H9 (cell line): ENCODE measurements at regions not wholly inside any gene's neighbourhood (a gene's known extent, or its start where the extent isn't known, plus 50 kb on each side); places are given as distances from the start of the nearest gene placed in this dataset.

Source experiments
- DNase-seq: peaks from one replicate; pipeline ENCODE4 v3.0.0-alpha.2; 2017
- H2AFZ ChIP-seq: one replicate; pipeline ENCODE4 v1.6.1; 2013; ENCODE audit warnings: mild to moderate bottlenecking, low read length, control low read depth, moderate library complexity
- H2AK5ac ChIP-seq: 2 replicates; pipeline ENCODE4 v1.6.1; 2013; ENCODE audit warnings: low read length, control low read depth, mixed read lengths; ENCODE audit not compliant: insufficient read length
- H2BK120ac ChIP-seq: one replicate; pipeline ENCODE4 v1.6.1; 2013; ENCODE audit warnings: low read depth, mild to moderate bottlenecking, low read length, control low read depth, inconsistent platforms; ENCODE audit not compliant: poor library complexity, severe bottlenecking
- H2BK12ac ChIP-seq: 2 replicates; pipeline ENCODE4 v1.6.1; 2013; ENCODE audit warnings: low read length, control low read depth, mixed read lengths, low read depth; ENCODE audit not compliant: insufficient read length
- H2BK15ac ChIP-seq: 2 replicates; pipeline ENCODE4 v1.6.1; 2013; ENCODE audit warnings: low read depth, low read length, control low read depth
- H2BK20ac ChIP-seq: one replicate; pipeline ENCODE4 v1.6.1; 2013; ENCODE audit warnings: low read depth, mild to moderate bottlenecking, low read length, control low read depth, inconsistent platforms; ENCODE audit not compliant: poor library complexity, severe bottlenecking
- H2BK5ac ChIP-seq: 2 replicates; pipeline ENCODE4 v1.6.1; 2013; ENCODE audit warnings: low read length, control low read depth, mixed read lengths; ENCODE audit not compliant: insufficient read length
- H3K14ac ChIP-seq: 2 replicates; pipeline ENCODE4 v1.6.1; 2013; ENCODE audit warnings: low read length, control low read depth; ENCODE audit not compliant: insufficient read depth
- H3K18ac ChIP-seq: 2 replicates; pipeline ENCODE4 v1.6.1; 2013; ENCODE audit warnings: low read depth, mild to moderate bottlenecking, mixed read lengths, low read length, control low read depth; ENCODE audit not compliant: insufficient read length
- H3K23ac ChIP-seq: 2 replicates; pipeline ENCODE4 v1.6.1; 2013; ENCODE audit warnings: low read length, control low read depth, mixed read lengths, low read depth; ENCODE audit not compliant: insufficient read length
- H3K23me2 ChIP-seq: 2 replicates; pipeline ENCODE4 v1.6.1; 2013; ENCODE audit warnings: low read depth, mild to moderate bottlenecking, mixed read lengths, low read length, control low read depth; ENCODE audit not compliant: insufficient read length, poor library complexity, severe bottlenecking
- H3K27ac ChIP-seq: 2 replicates; pipeline ENCODE4 v1.5.1; 2013; ENCODE audit warnings: low read length, control low read depth, mixed read lengths, low read depth; ENCODE audit not compliant: insufficient read length
- H3K27me3 ChIP-seq: 2 replicates; pipeline ENCODE4 v1.6.1; 2013; ENCODE audit warnings: low read length, control low read depth, inconsistent platforms; ENCODE audit not compliant: insufficient read depth
- H3K4ac ChIP-seq: 2 replicates; pipeline ENCODE4 v1.6.1; 2013; ENCODE audit warnings: low read depth, mild to moderate bottlenecking, control low read depth, inconsistent platforms, low read length, moderate library complexity
- H3K4me1 ChIP-seq: 2 replicates; pipeline ENCODE4 v1.6.1; 2013; ENCODE audit warnings: low read length, control low read depth, inconsistent platforms; ENCODE audit not compliant: insufficient read depth
- H3K4me2 ChIP-seq: 2 replicates; pipeline ENCODE4 v1.6.1; 2013; ENCODE audit warnings: low read length, control low read depth, mixed read lengths; ENCODE audit not compliant: insufficient read length, insufficient read depth
- H3K56ac ChIP-seq: 2 replicates; pipeline ENCODE4 v1.6.1; 2013; ENCODE audit warnings: low read depth, mild to moderate bottlenecking, mixed read lengths, low read length, control low read depth; ENCODE audit not compliant: insufficient read length
- H3K79me1 ChIP-seq: 2 replicates; pipeline ENCODE4 v1.6.1; 2013; ENCODE audit warnings: low read depth, mild to moderate bottlenecking, moderate library complexity, low read length, control low read depth, inconsistent platforms; ENCODE audit not compliant: insufficient read depth, poor library complexity, severe bottlenecking
- H3K79me2 ChIP-seq: 2 replicates; pipeline ENCODE4 v1.6.1; 2013; ENCODE audit warnings: low read length, control low read depth, inconsistent platforms; ENCODE audit not compliant: insufficient read depth
- H3K9ac ChIP-seq: 2 replicates; pipeline ENCODE4 v1.6.1; 2013; ENCODE audit warnings: low read length, control low read depth, mixed read lengths; ENCODE audit not compliant: insufficient read length; ENCODE audit errors: extremely low read depth
- H3K9me3 ChIP-seq: one replicate; pipeline ENCODE4 v1.6.1; 2013; ENCODE audit warnings: low read depth, low read length, inconsistent platforms; ENCODE audit not compliant: control insufficient read depth
- H3T11ph ChIP-seq: one replicate; pipeline ENCODE4 v1.6.1; 2013; ENCODE audit warnings: mild to moderate bottlenecking, low read length, control low read depth, inconsistent platforms
- H4K20me1 ChIP-seq: one replicate; pipeline ENCODE4 v1.6.1; 2013; ENCODE audit not compliant: control insufficient read depth, insufficient read length, insufficient read depth
- H4K5ac ChIP-seq: 2 replicates; pipeline ENCODE4 v1.6.1; 2013; ENCODE audit warnings: low read depth, mild to moderate bottlenecking, mixed read lengths, low read length, control low read depth; ENCODE audit not compliant: insufficient read length
- H4K8ac ChIP-seq: replicated peaks from 2 replicates; pipeline ENCODE4 v1.6.1; 2013; ENCODE audit warnings: low read length, control low read depth, mixed read lengths, low read depth; ENCODE audit not compliant: insufficient read length
- H4K91ac ChIP-seq: 2 replicates; pipeline ENCODE4 v1.6.1; 2013; ENCODE audit warnings: low read depth, mild to moderate bottlenecking, moderate library complexity, mixed read lengths, low read length, control low read depth; ENCODE audit not compliant: insufficient read length
- H3K27ac Mint-ChIP-seq, 3 experiments: 2 replicates in 2 of 3; 3 replicates in 1 of 3; pipeline ENCODE4 v1.8.0; 2020 to 2021; ENCODE audit warnings: mixed read lengths in 3 of 3, mild to moderate bottlenecking in 1 of 3, moderate library complexity in 1 of 3
- H3K27me3 Mint-ChIP-seq: 2 replicates; pipeline ENCODE4 v1.8.0; 2021; ENCODE audit warnings: low read depth, mild to moderate bottlenecking, moderate library complexity, mixed read lengths
- H3K36me3 Mint-ChIP-seq, 3 experiments: 2 replicates in 2 of 3; 3 replicates in 1 of 3; pipeline ENCODE4 v1.8.0; 2020 to 2021; ENCODE audit warnings: low read depth in 3 of 3, mixed read lengths in 3 of 3; ENCODE audit not compliant: insufficient read depth in 1 of 3
- H3K4me1 Mint-ChIP-seq, 2 experiments: 2 replicates each; pipeline ENCODE4 v1.8.0; 2020; ENCODE audit warnings: mixed read lengths in 2 of 2
- H3K4me3 Mint-ChIP-seq, 2 experiments: 2 replicates in 1 of 2; 3 replicates in 1 of 2; pipeline ENCODE4 v1.8.0; 2020 to 2021; ENCODE audit warnings: mild to moderate bottlenecking in 2 of 2, mixed read lengths in 2 of 2, moderate library complexity in 1 of 2
- H3K9me3 Mint-ChIP-seq, 2 experiments: 2 replicates in 1 of 2; 3 replicates in 1 of 2; pipeline ENCODE4 v1.8.0; 2020; ENCODE audit warnings: mild to moderate bottlenecking in 2 of 2, mixed read lengths in 2 of 2, moderate library complexity in 1 of 2
- CTCF ChIP-seq: fragments of 200-600 bp; sonication (generic); conservative IDR thresholded peaks from 3 replicates; pipeline ENCODE4 v1.8.0; 2021; ENCODE audit warnings: antibody characterized with exemption, mild to moderate bottlenecking
- WGBS: extraction: QIAGEN DNeasy Blood & Tissue Kit; methylation state at CpG from one replicate; pipeline ENCODE4 v1.1.7; 2013; ENCODE audit warnings: missing lambda C conversion rate, low lambda C conversion rate, mixed read lengths; ENCODE audit not compliant: insufficient read length; ENCODE audit errors: extremely low coverage; 5-methylcytosine and 5-hydroxymethylcytosine counted together

GRCh38 chr6:151671195-151671594 lies 136.3 kb upstream of the ESR1 start:
- H3K79me2 ChIP-seq = no peaks in the 10 kb centered on the region
- no peak overlapping the region for H3K27ac ChIP-seq
- H3K9ac ChIP-seq = no peak overlapping the region
- Mint-ChIP-seq H3K27ac (no peak overlapping the region), H3K4me1 (peaks cover 0 to 2% of the 10 kb centered on the region in 2 experiments; a peak in 2 of 4 replicates), H3K9me3 (peaks cover 3 to 6% of the 10 kb centered on the region in 2 experiments; a peak in 4 of 5 replicates), H3K36me3 (peaks cover 0 to 4% (median 2%) of the 10 kb centered on the region in 3 experiments; a peak in 4 of 7 replicates), H3K4me3 (no peak overlapping the region), H3K27me3 (no peaks in the 10 kb centered on the region; the same call in 1 of the 2 replicates)
- no peak overlapping the region for H2AK5ac ChIP-seq
- H4K91ac ChIP-seq = no peak overlapping the region
- H2BK5ac ChIP-seq = no peak overlapping the region
- H3K14ac ChIP-seq = no peak overlapping the region
- H3K56ac ChIP-seq = no peak overlapping the region
- no peak overlapping the region for H4K5ac ChIP-seq
- TF ChIP-seq CTCF = no peak
- no peaks in the 10 kb centered on the region for H3K23me2 ChIP-seq
- H2BK15ac ChIP-seq = no peak overlapping the region
- no peak overlapping the region for H3K23ac ChIP-seq
- no peak overlapping the region for H3K4me2 ChIP-seq
- H4K20me1 ChIP-seq = no peaks in the 10 kb centered on the region
- no peaks in the 10 kb centered on the region for H3K4me1 ChIP-seq
- H2AFZ ChIP-seq = no peak overlapping the region
- no CpG with 5 or more reads among the region's 5 CpGs for WGBS
- no peak overlapping the region for H2BK12ac ChIP-seq
- H3K79me1 ChIP-seq = no peaks in the 10 kb centered on the region
- no peaks in the 10 kb centered on the region for H3K27me3 ChIP-seq
- no peaks in the 10 kb centered on the region for H3K9me3 ChIP-seq
- no peak overlapping the region for H2BK120ac ChIP-seq
- no peak overlapping the region for H3K18ac ChIP-seq
- no peak overlapping the region for H3T11ph ChIP-seq
- no peak for DNase-seq
- H2BK20ac ChIP-seq = no peak overlapping the region
- H3K4ac ChIP-seq = no peak overlapping the region
- no peak overlapping the region for H4K8ac ChIP-seq
